Fibroblast of lung (primary cell): ENCODE measurements at regions not wholly inside any gene's neighbourhood (a gene's known extent, or its start where the extent isn't known, plus 50 kb on each side); places are given as distances from the start of the nearest gene placed in this dataset.
A peak's percentile ranks its signal among the peaks of the same experiment; 100 is the strongest.

Experiments
- DNase-seq, 2 donors: peaks; one replicate each; pipeline versions ENCODE4 v3.0.0 to v3.0.0-alpha.2; 2010; ENCODE audit warnings: low read depth in 2 of 2
- H2AFZ ChIP-seq: 2 replicates; pipeline ENCODE4 v1.5.1; 2012; ENCODE audit warnings: low read length, control low read depth, inconsistent platforms
- H3K27ac ChIP-seq: 2 replicates; pipeline ENCODE4 v1.5.1; 2011; ENCODE audit warnings: low read length, control low read depth; ENCODE audit not compliant: insufficient read depth
- H3K27me3 ChIP-seq: 2 replicates; pipeline ENCODE4 v1.5.1; 2011; ENCODE audit warnings: mild to moderate bottlenecking, low read length; ENCODE audit not compliant: control insufficient read depth, insufficient read depth
- H3K36me3 ChIP-seq: 2 replicates; pipeline ENCODE4 v1.5.1; 2011; ENCODE audit warnings: low read length; ENCODE audit not compliant: control insufficient read depth, insufficient read depth
- H3K4me1 ChIP-seq: 2 replicates; pipeline ENCODE4 v1.5.1; 2011; ENCODE audit warnings: low read length; ENCODE audit not compliant: control insufficient read depth, insufficient read depth; ENCODE audit errors: extremely low read depth
- H3K4me2 ChIP-seq: 2 replicates; pipeline ENCODE4 v1.5.1; 2011; ENCODE audit warnings: low read length, control low read depth; ENCODE audit not compliant: insufficient read depth; ENCODE audit errors: extremely low read depth
- H3K4me3 ChIP-seq, 4 experiments: fragments of 200-600 bp in 1 of 4; sonication (generic) in 1 of 4; replicated peaks in 1 of 4; 2 replicates each; pipeline ENCODE4 v1.5.1; 2011 to 2016; ENCODE audit warnings: low read length in 4 of 4, low read depth in 3 of 4, mild to moderate bottlenecking in 3 of 4, control low read depth in 2 of 4, inconsistent platforms in 1 of 4, mixed read lengths in 1 of 4; ENCODE audit not compliant: insufficient read depth in 1 of 4; ENCODE audit errors: control extremely low read depth in 1 of 4
- H3K79me2 ChIP-seq: 2 replicates; pipeline ENCODE4 v1.5.1; 2012; ENCODE audit warnings: mild to moderate bottlenecking, low read length, inconsistent platforms; ENCODE audit not compliant: control insufficient read depth, insufficient read depth
- H3K9ac ChIP-seq: 2 replicates; pipeline ENCODE4 v1.5.1; 2011; ENCODE audit warnings: mild to moderate bottlenecking, low read length, control low read depth; ENCODE audit not compliant: insufficient read depth
- H3K9me3 ChIP-seq: 2 replicates; pipeline ENCODE4 v1.5.1; 2012; ENCODE audit warnings: low read depth, low read length; ENCODE audit not compliant: control insufficient read depth, insufficient read depth
- H4K20me1 ChIP-seq: 2 replicates; pipeline ENCODE4 v1.5.1; 2011; ENCODE audit warnings: low read length; ENCODE audit not compliant: control insufficient read depth, insufficient read depth; ENCODE audit errors: extremely low read depth
- CTCF ChIP-seq, 2 donors: IDR thresholded peaks in 1 of 2; conservative IDR thresholded peaks in 1 of 2; 1 replicate in 1 of 2; 2 replicates in 1 of 2; pipeline ENCODE4 v1.5.1; 2011 to 2012; ENCODE audit warnings: low read length in 2 of 2, control low read depth in 1 of 2, inconsistent platforms in 1 of 2, low read depth in 1 of 2, mild to moderate bottlenecking in 1 of 2
- EZH2 ChIP-seq: IDR thresholded peaks from 2 replicates; pipeline ENCODE4 v1.5.1; 2012; ENCODE audit warnings: low read length, control low read depth, mild to moderate bottlenecking; ENCODE audit errors: missing control alignments

GRCh38 chrX:45309801-45310200, 109.1 kb upstream of the DIPK2B start:
- no peak for DNase-seq
- no peaks in the 10 kb centered on the region for H3K4me1 ChIP-seq
- H3K9ac ChIP-seq = no peak overlapping the region
- no peak overlapping the region for H3K4me2 ChIP-seq
- H3K4me3 ChIP-seq = no peak overlapping the region
- no peak overlapping the region for H3K27ac ChIP-seq
- no peaks in the 10 kb centered on the region for H3K79me2 ChIP-seq
- no peaks in the 10 kb centered on the region for H4K20me1 ChIP-seq
- no peak overlapping the region for H2AFZ ChIP-seq
- TF ChIP-seq CTCF (conservative IDR thresholded peaks at IDR 0.05 in 1 of 2, IDR thresholded peaks at IDR 0.05 in 1 of 2; ENCODE audit: low read depth in 1 of 2, low read length in 2 of 2) (no peak), EZH2 (no peak)
- H3K9me3 ChIP-seq = no peaks in the 10 kb centered on the region
- no peaks in the 10 kb centered on the region for H3K36me3 ChIP-seq
- no peaks in the 10 kb centered on the region for H3K27me3 ChIP-seq

- Histone ChIP-seq H3K4me2 (no peak overlapping the region), H3K4me3 (no peak overlapping the region), H3K27ac (no peak overlapping the region), H3K79me2 (no peaks in the 10 kb centered on the region), H3K9ac (no peak overlapping the region), H3K36me3 (no peaks in the 10 kb centered on the region), H3K9me3 (no peaks in the 10 kb centered on the region), H3K27me3 (no peaks in the 10 kb centered on the region), H4K20me1 (no peaks in the 10 kb centered on the region), H3K4me1 (no peaks in the 10 kb centered on the region), H2AFZ (no peak overlapping the region)
- DNase-seq = peak; percentile 28 to 50
- TF ChIP-seq EZH2 = no peak
- no peak for TF ChIP-seq CTCF (conservative IDR thresholded peaks at IDR 0.05 in 1 of 2, IDR thresholded peaks at IDR 0.05 in 1 of 2; ENCODE audit: low read depth in 1 of 2, low read length in 2 of 2)
These were observed 108.4 kb upstream of the DIPK2B start for GRCh38 chrX:45309096-45309495.

GRCh38 chrX:45306794-45307193, 106.1 kb upstream of the DIPK2B start:
- no peak overlapping the region for H3K4me2 ChIP-seq
- H4K20me1 ChIP-seq = no peaks in the 10 kb centered on the region
- H3K9me3 ChIP-seq = no peaks in the 10 kb centered on the region
- no peak overlapping the region for H3K4me3 ChIP-seq
- H3K9ac ChIP-seq = no peak overlapping the region
- no peak overlapping the region for H3K27ac ChIP-seq
- no peaks in the 10 kb centered on the region for H3K27me3 ChIP-seq
- DNase-seq = peak in 1 of 2 donors; percentile 2
- no peaks in the 10 kb centered on the region for H3K4me1 ChIP-seq
- H3K79me2 ChIP-seq = no peaks in the 10 kb centered on the region
- no peaks in the 10 kb centered on the region for H3K36me3 ChIP-seq
- TF ChIP-seq CTCF (conservative IDR thresholded peaks at IDR 0.05 in 1 of 2, IDR thresholded peaks at IDR 0.05 in 1 of 2; ENCODE audit: low read depth in 1 of 2, low read length in 2 of 2) (no peak), EZH2 (no peak)
- H2AFZ ChIP-seq = no peak overlapping the region
